Duodenal mucosa (tissue), 2 donors: ENCODE measurements at regions not wholly inside any gene's neighbourhood (a gene's known extent, or its start where the extent isn't known, plus 50 kb on each side); places are given as distances from the start of the nearest gene placed in this dataset.

Source experiments
- H3K27ac ChIP-seq: one replicate; pipeline ENCODE4 v1.7.0; 2013; ENCODE audit warnings: low read depth, low read length
- H3K27me3 ChIP-seq, 2 donors: one replicate each; pipeline ENCODE4 v1.7.0; 2013; ENCODE audit warnings: low read length in 2 of 2, control low read depth in 1 of 2; ENCODE audit not compliant: insufficient read depth in 2 of 2, control insufficient read depth in 1 of 2
- H3K36me3 ChIP-seq, 2 donors: one replicate each; pipeline ENCODE4 v1.7.0; 2013; ENCODE audit warnings: low read length in 2 of 2, control low read depth in 1 of 2; ENCODE audit not compliant: insufficient read depth in 2 of 2, control insufficient read depth in 1 of 2
- H3K4me1 ChIP-seq, 2 donors: one replicate each; pipeline ENCODE4 v1.7.0; 2013; ENCODE audit warnings: low read length in 2 of 2, control low read depth in 1 of 2; ENCODE audit not compliant: insufficient read depth in 2 of 2, control insufficient read depth in 1 of 2
- H3K4me3 ChIP-seq, 2 donors: one replicate each; pipeline ENCODE4 v1.7.0; 2013; ENCODE audit warnings: low read length in 2 of 2, low read depth in 1 of 2
- H3K9ac ChIP-seq, 2 donors: one replicate each; pipeline ENCODE4 v1.7.0; 2013; ENCODE audit warnings: low read length in 2 of 2, low read depth in 1 of 2
- H3K9me3 ChIP-seq, 2 donors: one replicate each; pipeline ENCODE4 v1.7.0; 2013; ENCODE audit warnings: low read length in 2 of 2, control low read depth in 1 of 2; ENCODE audit not compliant: control insufficient read depth in 1 of 2

- Histone ChIP-seq H3K27ac (no peak overlapping the region), H3K9me3 (no peaks in the 10 kb centered on the region), H3K27me3 (no peaks in the 10 kb centered on the region), H3K36me3 (no peaks in the 10 kb centered on the region), H3K4me1 (no peaks in the 10 kb centered on the region), H3K9ac (no peak overlapping the region), H3K4me3 (no peak overlapping the region)
These were observed 50.4 kb upstream of the CECR2 start for GRCh38 chr22:17318817-17319216.

- no peaks in the 10 kb centered on the region for H3K36me3 ChIP-seq
- H3K4me3 ChIP-seq: no peak overlapping the region
- no peaks in the 10 kb centered on the region for H3K9me3 ChIP-seq
- no peak overlapping the region for H3K27ac ChIP-seq
- no peak overlapping the region for H3K9ac ChIP-seq
- no peaks in the 10 kb centered on the region for H3K27me3 ChIP-seq
- no peaks in the 10 kb centered on the region for H3K4me1 ChIP-seq
These were observed 54.0 kb upstream of the CECR2 start for GRCh38 chr22:17315310-17315709.

- Histone ChIP-seq H3K9me3 (no peaks in the 10 kb centered on the region), H3K4me1 (no peaks in the 10 kb centered on the region), H3K36me3 (no peaks in the 10 kb centered on the region), H3K27me3 (no peaks in the 10 kb centered on the region), H3K27ac (no peak overlapping the region), H3K9ac (no peak overlapping the region), H3K4me3 (no peak overlapping the region)
These were observed 54.8 kb upstream of the CECR2 start for GRCh38 chr22:17314487-17314886.

- no peaks in the 10 kb centered on the region for H3K4me1 ChIP-seq
- H3K4me3 ChIP-seq: no peak overlapping the region
- H3K9ac ChIP-seq: no peak overlapping the region
- H3K9me3 ChIP-seq: no peaks in the 10 kb centered on the region
- no peaks in the 10 kb centered on the region for H3K36me3 ChIP-seq
- no peak overlapping the region for H3K27ac ChIP-seq
- H3K27me3 ChIP-seq: no peaks in the 10 kb centered on the region
These were observed 55.6 kb upstream of the CECR2 start for GRCh38 chr22:17313626-17314025.

- H3K27me3 ChIP-seq: no peaks in the 10 kb centered on the region
- no peak overlapping the region for H3K9ac ChIP-seq
- H3K36me3 ChIP-seq: no peaks in the 10 kb centered on the region
- H3K9me3 ChIP-seq: no peaks in the 10 kb centered on the region
- H3K4me1 ChIP-seq: peaks cover 0 to 6% of the 10 kb centered on the region in 2 donors
- no peak overlapping the region for H3K4me3 ChIP-seq
- H3K27ac ChIP-seq: no peak overlapping the region
These were observed 61.7 kb upstream of the CECR2 start for GRCh38 chr22:17307566-17307965.

- Histone ChIP-seq H3K4me3 (no peak overlapping the region), H3K27ac (no peak overlapping the region), H3K36me3 (no peaks in the 10 kb centered on the region), H3K27me3 (no peaks in the 10 kb centered on the region), H3K9ac (no peak overlapping the region), H3K4me1 (peaks cover 0 to 6% of the 10 kb centered on the region in 2 donors), H3K9me3 (no peaks in the 10 kb centered on the region)
These were observed 64.2 kb upstream of the CECR2 start for GRCh38 chr22:17305076-17305475.

GRCh38 chr22:17303840-17304779, 65.2 kb upstream of the CECR2 start:
- Histone ChIP-seq H3K9me3 (no peaks in the 10 kb centered on the region), H3K4me3 (no peak overlapping the region), H3K4me1 (peaks cover 0 to 6% of the 10 kb centered on the region in 2 donors), H3K27me3 (no peaks in the 10 kb centered on the region), H3K9ac (no peak overlapping the region), H3K27ac (no peak overlapping the region), H3K36me3 (no peaks in the 10 kb centered on the region)

GRCh38 chr22:17303441-17303839, 65.8 kb upstream of the CECR2 start:
- Histone ChIP-seq H3K9me3 (no peaks in the 10 kb centered on the region), H3K27me3 (no peaks in the 10 kb centered on the region), H3K9ac (no peak overlapping the region), H3K36me3 (no peaks in the 10 kb centered on the region), H3K4me3 (no peak overlapping the region), H3K27ac (no peak overlapping the region), H3K4me1 (peaks cover 0 to 6% of the 10 kb centered on the region in 2 donors)

GRCh38 chr22:17302616-17303015, 66.6 kb upstream of the CECR2 start:
- Histone ChIP-seq H3K36me3 (no peaks in the 10 kb centered on the region), H3K9me3 (no peaks in the 10 kb centered on the region), H3K4me3 (no peak overlapping the region), H3K27me3 (no peaks in the 10 kb centered on the region), H3K4me1 (peaks cover 0 to 6% of the 10 kb centered on the region in 2 donors), H3K9ac (no peak overlapping the region), H3K27ac (no peak overlapping the region)

- H3K4me3 ChIP-seq: no peak overlapping the region
These were observed 68.3 kb upstream of the CECR2 start for GRCh38 chr22:17300926-17301325.

More at GRCh38 chr22:17300926-17301325, 68.3 kb upstream of the CECR2 start:
- no peak overlapping the region for H3K9ac ChIP-seq
- H3K9me3 ChIP-seq: no peaks in the 10 kb centered on the region
- no peak overlapping the region for H3K27ac ChIP-seq
- peaks cover 0 to 6% of the 10 kb centered on the region in 2 donors for H3K4me1 ChIP-seq
- no peaks in the 10 kb centered on the region for H3K36me3 ChIP-seq
- H3K27me3 ChIP-seq: no peaks in the 10 kb centered on the region
